Stomach (tissue), 4 donors: ENCODE measurements at regions not wholly inside any gene's neighbourhood (a gene's known extent, or its start where the extent isn't known, plus 50 kb on each side); places are given as distances from the start of the nearest gene placed in this dataset.

Experiments
- CTCF ChIP-seq, 7 experiments: fragments of 450-650 bp in 4 of 7; fragments of 200-600 bp in 3 of 7; sonication (generic) in 3 of 7; IDR thresholded peaks; one replicate each; pipeline ENCODE4 v1.5.1; 2016 to 2019; ENCODE audit warnings: antibody characterized with exemption in 7 of 7, control low read depth in 2 of 7, mild to moderate bottlenecking in 1 of 7
- EP300 ChIP-seq: sonication (generic); formaldehyde crosslinking; IDR thresholded peaks from one replicate; pipeline ENCODE4 v1.6.1; 2017; ENCODE audit warnings: antibody characterized with exemption
- POLR2A ChIP-seq, 4 donors: fragments of 450-650 bp; IDR thresholded peaks; one replicate each; pipeline ENCODE4 v1.6.1; 2016; ENCODE audit warnings: antibody characterized with exemption in 4 of 4, control low read depth in 2 of 4, mild to moderate bottlenecking in 1 of 4, moderate library complexity in 1 of 4
- POLR2AphosphoS5 ChIP-seq, 3 donors: sonication (generic); formaldehyde crosslinking; IDR thresholded peaks; one replicate each; pipeline ENCODE4 v1.6.1; 2016; ENCODE audit warnings: antibody characterized with exemption in 3 of 3

DNA sequence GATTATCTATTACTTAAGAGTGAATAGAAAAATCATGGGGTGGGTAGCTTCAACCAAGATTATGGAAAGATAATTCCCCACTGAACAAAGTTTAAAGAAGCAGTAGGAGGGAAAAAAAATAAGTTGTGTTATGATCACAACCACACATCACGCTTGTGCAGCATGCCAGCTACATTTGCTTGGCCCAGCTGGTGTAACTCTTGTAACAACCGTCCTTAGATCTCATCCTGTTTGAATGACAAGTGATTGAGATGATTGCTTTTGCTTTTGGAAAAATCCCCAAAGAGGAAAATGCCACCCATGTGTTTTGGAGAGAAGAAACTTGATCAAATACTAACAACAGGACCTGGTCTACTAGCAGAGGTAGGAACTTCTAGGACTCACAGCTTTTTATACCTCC is 107.6 kb upstream of the KIF2A start:
- TF ChIP-seq CTCF (IDR thresholded peaks at IDR 0.05) (no peak), EP300 (no peak), POLR2AphosphoS5 (IDR thresholded peaks at IDR 0.05) (no peak), POLR2A (IDR thresholded peaks at IDR 0.05) (no peak)
